ENCODE measurements at regions not wholly inside any gene's neighbourhood (a gene's known extent, or its start where the extent isn't known, plus 50 kb on each side); places are given as distances from the start of the nearest gene placed in this dataset.

DNA sequence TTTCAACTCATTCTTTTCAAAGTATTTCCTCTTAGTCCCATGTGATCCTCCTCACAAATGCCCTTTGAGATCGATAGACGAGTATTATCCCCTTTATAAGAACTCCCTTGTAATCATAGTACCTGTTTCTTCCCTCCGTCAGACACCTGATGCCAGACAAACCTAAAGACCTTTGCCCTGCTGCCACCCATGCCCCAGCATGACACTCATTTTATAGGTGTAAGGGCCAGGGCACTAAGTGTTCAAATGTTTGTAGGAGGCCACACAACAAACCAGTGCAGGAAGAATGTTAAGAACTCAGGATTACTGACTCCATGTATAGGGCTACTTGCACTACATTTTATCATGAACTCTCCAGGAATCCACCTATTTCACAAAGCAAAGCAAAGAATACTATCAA is 115.6 kb upstream of the DIAPH2 start:
- no peak for TF ChIP-seq CTCF (IDR thresholded peaks at IDR 0.05)
- no peak for TF ChIP-seq POLR2A (IDR thresholded peaks at IDR 0.05)
- TF ChIP-seq POLR2AphosphoS5 (IDR thresholded peaks at IDR 0.05; ENCODE audit: insufficient read depth in 1 of 2, low read depth in 1 of 2), result no peak
